ENCODE measurements at regions not wholly inside any gene's neighbourhood (a gene's known extent, or its start where the extent isn't known, plus 50 kb on each side); places are given as distances from the start of the nearest gene placed in this dataset.

DNA sequence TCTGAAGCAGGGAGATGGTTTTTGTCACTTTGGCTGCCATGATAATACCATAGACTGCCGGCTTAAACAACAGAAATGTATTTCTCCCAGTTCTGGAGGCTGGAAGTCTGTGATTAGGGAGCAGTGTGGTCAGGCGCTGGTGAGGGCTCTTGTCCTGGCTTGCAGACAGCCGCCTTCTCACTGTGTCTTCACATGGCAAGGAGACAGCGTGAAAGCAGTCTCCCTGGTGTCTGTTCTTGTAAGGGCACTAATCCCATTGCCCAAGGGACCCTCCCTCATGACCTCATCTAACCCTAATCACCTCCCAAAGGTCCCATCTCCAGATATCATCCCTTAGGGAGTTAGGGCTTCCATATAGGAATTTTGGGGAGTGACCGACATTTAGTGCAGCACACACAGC is 167.0 kb downstream of the ENGASE start:
- Histone ChIP-seq H3K9me3 (replicated peaks; ENCODE audit: control insufficient read depth, insufficient read depth, low read length) (no peaks in the 10 kb centered on the region), H3K27ac (ENCODE audit: insufficient read depth, low read depth, low read length) (no peak overlapping the region), H3K27me3 (ENCODE audit: control insufficient read depth in 2 of 2, insufficient read depth in 2 of 2, low read length in 2 of 2) (no peaks in the 10 kb centered on the region), H3K79me2 (ENCODE audit: control insufficient read depth, insufficient read depth, low read length) (no peaks in the 10 kb centered on the region), H3K9me1 (replicated peaks; ENCODE audit: control insufficient read depth, extremely low read depth, insufficient read depth, low read length) (no peaks in the 10 kb centered on the region), H2AFZ (ENCODE audit: low read depth, low read length) (no peak overlapping the region), H4K20me1 (replicated peaks; ENCODE audit: control insufficient read depth, extremely low read depth, insufficient read depth, low read length) (no peaks in the 10 kb centered on the region), H3K4me2 (ENCODE audit: insufficient read depth, low read length) (no peak overlapping the region), H3K9ac (replicated peaks; ENCODE audit: extremely low read depth, insufficient read depth, low read length) (no peak overlapping the region), H3K4me3 (replicated peaks in 1 of 3; ENCODE audit: insufficient read depth in 1 of 3, low read depth in 1 of 3, low read length in 3 of 3) (no peak overlapping the region), H3K4me1 (ENCODE audit: control insufficient read depth, extremely low read depth, insufficient read depth, low read length) (no peaks in the 10 kb centered on the region), H3K36me3 (ENCODE audit: control insufficient read depth in 2 of 2, extremely low read depth in 1 of 2, insufficient read depth in 2 of 2, low read length in 2 of 2) (no peaks in the 10 kb centered on the region)
- TF ChIP-seq EZH2 (IDR thresholded peaks at IDR 0.05; ENCODE audit: borderline replicate concordance, low read depth, low read length, severe bottlenecking), result no peak
- CTCF ChIA-PET, result no interaction called here
- FAIRE-seq (no peak), DNase-seq (ENCODE audit: low read depth, low spot score) (no peak)
- dilution Hi-C loops (cut with MboI; ENCODE audit: extremely low pct_ligation_motif_present, low sequenced_read_pairs), result no loop called here
- no TSS peak for BruUV-seq (replicated peaks)
- POLR2A ChIA-PET, result no interaction called here
- intact Hi-C loops (cut with micrococcal nuclease), result no loop called here

GRCh38 chr17:79239205-79239604 is 164.6 kb downstream of the ENGASE start:
- Histone ChIP-seq H3K79me2 (ENCODE audit: control insufficient read depth, insufficient read depth, low read length) (no peaks in the 10 kb centered on the region), H3K36me3 (ENCODE audit: control insufficient read depth in 2 of 2, extremely low read depth in 1 of 2, insufficient read depth in 2 of 2, low read length in 2 of 2) (no peaks in the 10 kb centered on the region), H2AFZ (ENCODE audit: low read depth, low read length) (no peak overlapping the region), H3K9me3 (replicated peaks; ENCODE audit: control insufficient read depth, insufficient read depth, low read length) (no peaks in the 10 kb centered on the region), H4K20me1 (replicated peaks; ENCODE audit: control insufficient read depth, extremely low read depth, insufficient read depth, low read length) (no peaks in the 10 kb centered on the region), H3K27ac (ENCODE audit: insufficient read depth, low read depth, low read length) (no peak overlapping the region), H3K9ac (replicated peaks; ENCODE audit: extremely low read depth, insufficient read depth, low read length) (no peak overlapping the region), H3K27me3 (ENCODE audit: control insufficient read depth in 2 of 2, insufficient read depth in 2 of 2, low read length in 2 of 2) (no peaks in the 10 kb centered on the region), H3K4me3 (replicated peaks in 1 of 3; ENCODE audit: insufficient read depth in 1 of 3, low read depth in 1 of 3, low read length in 3 of 3) (no peak overlapping the region), H3K9me1 (replicated peaks; ENCODE audit: control insufficient read depth, extremely low read depth, insufficient read depth, low read length) (no peaks in the 10 kb centered on the region), H3K4me1 (ENCODE audit: control insufficient read depth, extremely low read depth, insufficient read depth, low read length) (no peaks in the 10 kb centered on the region), H3K4me2 (ENCODE audit: insufficient read depth, low read length) (no peak overlapping the region)
- FAIRE-seq (no peak), DNase-seq (ENCODE audit: low read depth, low spot score) (no peak)
- intact Hi-C loops (cut with micrococcal nuclease), result no loop called here
- no TSS peak for BruUV-seq (replicated peaks)
- POLR2A ChIA-PET, result no interaction called here
- dilution Hi-C loops (cut with MboI; ENCODE audit: extremely low pct_ligation_motif_present, low sequenced_read_pairs), result no loop called here
- TF ChIP-seq POLR2AphosphoS5 (IDR thresholded peaks at IDR 0.05; ENCODE audit: insufficient read depth, low read depth, low read length), result no peak
- no peak for TF ChIP-seq GATA2 (IDR thresholded peaks at IDR 0.05; ENCODE audit: insufficient read depth, insufficient read length, low read depth, low read length)
- TF ChIP-seq JUN (IDR thresholded peaks at IDR 0.05; ENCODE audit: borderline replicate concordance, insufficient read depth, insufficient read length, low read depth), result no peak
- TF ChIP-seq FOS (IDR thresholded peaks at IDR 0.05; ENCODE audit: borderline replicate concordance, insufficient read depth, low read length), result no peak
- TF ChIP-seq EZH2 (IDR thresholded peaks at IDR 0.05; ENCODE audit: borderline replicate concordance, low read depth, low read length, severe bottlenecking), result no peak
- no peak for TF ChIP-seq POLR2A (IDR thresholded peaks at IDR 0.05; ENCODE audit: low read depth, low read length)
- TF ChIP-seq MYC (IDR thresholded peaks at IDR 0.05; ENCODE audit: low read depth, low read length), result no peak
- no peak for TF ChIP-seq MAX (IDR thresholded peaks at IDR 0.05; ENCODE audit: insufficient read depth, insufficient read length)
- TF ChIP-seq, protein P1, sequence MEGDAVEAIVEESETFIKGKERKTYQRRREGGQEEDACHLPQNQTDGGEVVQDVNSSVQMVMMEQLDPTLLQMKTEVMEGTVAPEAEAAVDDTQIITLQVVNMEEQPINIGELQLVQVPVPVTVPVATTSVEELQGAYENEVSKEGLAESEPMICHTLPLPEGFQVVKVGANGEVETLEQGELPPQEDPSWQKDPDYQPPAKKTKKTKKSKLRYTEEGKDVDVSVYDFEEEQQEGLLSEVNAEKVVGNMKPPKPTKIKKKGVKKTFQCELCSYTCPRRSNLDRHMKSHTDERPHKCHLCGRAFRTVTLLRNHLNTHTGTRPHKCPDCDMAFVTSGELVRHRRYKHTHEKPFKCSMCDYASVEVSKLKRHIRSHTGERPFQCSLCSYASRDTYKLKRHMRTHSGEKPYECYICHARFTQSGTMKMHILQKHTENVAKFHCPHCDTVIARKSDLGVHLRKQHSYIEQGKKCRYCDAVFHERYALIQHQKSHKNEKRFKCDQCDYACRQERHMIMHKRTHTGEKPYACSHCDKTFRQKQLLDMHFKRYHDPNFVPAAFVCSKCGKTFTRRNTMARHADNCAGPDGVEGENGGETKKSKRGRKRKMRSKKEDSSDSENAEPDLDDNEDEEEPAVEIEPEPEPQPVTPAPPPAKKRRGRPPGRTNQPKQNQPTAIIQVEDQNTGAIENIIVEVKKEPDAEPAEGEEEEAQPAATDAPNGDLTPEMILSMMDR (IDR thresholded peaks at IDR 0.05; ENCODE audit: extremely low read depth in 1 of 2, insufficient read depth in 1 of 2, low read depth in 1 of 2, low read length in 2 of 2), result no peak
- CTCF ChIA-PET, result no interaction called here
